ENCODE measurements at regions not wholly inside any gene's neighbourhood (a gene's known extent, or its start where the extent isn't known, plus 50 kb on each side); places are given as distances from the start of the nearest gene placed in this dataset.

DNA sequence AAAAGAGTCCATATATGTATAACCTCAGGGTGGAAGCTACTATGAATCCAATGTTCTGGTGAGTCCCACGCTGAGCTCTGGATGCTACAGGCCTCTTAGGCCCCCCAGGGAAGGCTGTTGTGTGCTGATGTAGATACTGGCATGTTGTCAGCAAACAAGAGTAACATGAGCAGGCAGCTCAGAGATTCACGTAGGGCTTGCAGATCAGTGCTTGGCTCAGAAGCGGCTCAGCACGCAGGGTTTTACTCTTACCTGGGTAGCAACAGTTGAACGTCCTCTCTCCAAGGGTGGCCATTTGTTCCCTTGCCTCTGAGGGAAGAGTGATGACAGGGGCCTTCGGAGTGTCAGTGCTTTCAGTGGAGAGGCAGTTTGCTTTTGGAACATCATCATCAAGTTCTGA lies 93.4 kb downstream of the ZFP64 start:
- no peak for DNase-seq (ENCODE audit: low spot score)
- Histone ChIP-seq H3K4me1 (no peaks in the 10 kb centered on the region), H3K27me3 (no peaks in the 10 kb centered on the region), H3K9me3 (no peaks in the 10 kb centered on the region), H3K4me3 (no peak overlapping the region), H3K27ac (no peak overlapping the region), H3K36me3 (no peaks in the 10 kb centered on the region)
- TF ChIP-seq, protein P1, sequence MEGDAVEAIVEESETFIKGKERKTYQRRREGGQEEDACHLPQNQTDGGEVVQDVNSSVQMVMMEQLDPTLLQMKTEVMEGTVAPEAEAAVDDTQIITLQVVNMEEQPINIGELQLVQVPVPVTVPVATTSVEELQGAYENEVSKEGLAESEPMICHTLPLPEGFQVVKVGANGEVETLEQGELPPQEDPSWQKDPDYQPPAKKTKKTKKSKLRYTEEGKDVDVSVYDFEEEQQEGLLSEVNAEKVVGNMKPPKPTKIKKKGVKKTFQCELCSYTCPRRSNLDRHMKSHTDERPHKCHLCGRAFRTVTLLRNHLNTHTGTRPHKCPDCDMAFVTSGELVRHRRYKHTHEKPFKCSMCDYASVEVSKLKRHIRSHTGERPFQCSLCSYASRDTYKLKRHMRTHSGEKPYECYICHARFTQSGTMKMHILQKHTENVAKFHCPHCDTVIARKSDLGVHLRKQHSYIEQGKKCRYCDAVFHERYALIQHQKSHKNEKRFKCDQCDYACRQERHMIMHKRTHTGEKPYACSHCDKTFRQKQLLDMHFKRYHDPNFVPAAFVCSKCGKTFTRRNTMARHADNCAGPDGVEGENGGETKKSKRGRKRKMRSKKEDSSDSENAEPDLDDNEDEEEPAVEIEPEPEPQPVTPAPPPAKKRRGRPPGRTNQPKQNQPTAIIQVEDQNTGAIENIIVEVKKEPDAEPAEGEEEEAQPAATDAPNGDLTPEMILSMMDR (IDR thresholded peaks at IDR 0.05): no peak

DNA sequence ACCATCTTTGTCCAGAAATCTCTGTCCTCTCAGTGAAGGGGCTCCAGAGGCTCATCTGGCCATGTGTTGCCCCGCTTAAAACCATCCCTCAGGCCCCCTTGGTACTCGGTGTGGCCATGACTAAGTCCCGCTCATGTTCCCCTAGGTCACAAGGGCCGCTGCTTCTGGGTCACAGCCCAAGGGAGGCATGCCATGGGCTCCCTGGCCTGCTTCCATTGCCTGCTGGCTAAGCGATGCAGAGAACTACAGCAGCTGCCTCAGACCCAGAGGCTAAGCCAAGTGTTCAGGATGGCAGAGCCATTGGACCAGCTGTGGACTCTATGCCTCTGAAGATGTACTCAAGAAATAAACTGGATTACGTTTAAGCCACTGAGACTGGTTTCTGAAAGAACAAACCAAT lies 95.5 kb downstream of the ZFP64 start:
- Histone ChIP-seq H3K9me3 (no peaks in the 10 kb centered on the region), H3K36me3 (no peaks in the 10 kb centered on the region), H3K27ac (no peak overlapping the region), H3K4me3 (no peak overlapping the region), H3K27me3 (no peaks in the 10 kb centered on the region), H3K4me1 (no peaks in the 10 kb centered on the region)
- TF ChIP-seq, protein P1 (IDR thresholded peaks at IDR 0.05): no peak
- no peak for DNase-seq (ENCODE audit: low spot score)

DNA sequence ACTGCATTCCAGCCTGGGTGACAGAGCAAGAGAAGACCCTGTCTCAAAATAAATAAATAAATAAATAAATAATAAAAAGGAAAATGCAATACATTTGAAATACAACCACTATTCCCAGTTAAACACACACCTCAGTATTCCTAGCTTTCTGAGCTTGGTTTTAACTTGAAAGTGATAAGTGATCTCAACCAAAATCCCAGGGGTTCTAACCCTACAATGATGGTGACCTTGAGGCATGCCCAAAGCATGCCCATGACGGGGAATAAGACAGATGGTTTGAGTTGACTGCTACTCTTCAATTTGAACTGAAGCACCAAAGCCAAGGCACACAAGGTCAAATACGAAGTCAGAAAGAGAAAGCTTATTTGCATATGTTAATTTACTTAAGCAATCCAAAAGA lies 96.9 kb downstream of the ZFP64 start:
- Histone ChIP-seq H3K36me3 (no peaks in the 10 kb centered on the region), H3K4me1 (no peaks in the 10 kb centered on the region), H3K27ac (no peak overlapping the region), H3K4me3 (no peak overlapping the region), H3K9me3 (no peaks in the 10 kb centered on the region), H3K27me3 (no peaks in the 10 kb centered on the region)
- no peak for DNase-seq (ENCODE audit: low spot score)
- TF ChIP-seq, protein P1 (IDR thresholded peaks at IDR 0.05): no peak

DNA sequence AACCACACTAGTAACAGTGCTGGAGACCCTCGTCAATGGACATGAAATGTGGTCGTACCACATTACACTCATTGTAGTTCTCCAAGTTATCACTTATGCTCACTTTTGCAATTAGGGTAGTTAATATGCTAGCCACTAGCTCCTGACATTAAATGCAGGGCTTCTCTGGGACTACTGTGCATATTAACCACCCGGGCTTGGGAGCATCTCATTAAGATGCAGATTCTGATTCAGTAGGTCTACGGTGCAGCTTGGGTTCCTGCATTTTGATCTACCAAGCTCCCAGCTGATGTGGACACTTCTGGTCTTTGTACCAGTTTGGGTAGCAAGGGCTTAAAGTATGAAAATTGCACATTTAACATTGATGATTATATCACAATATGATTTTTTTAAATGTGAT lies 98.0 kb downstream of the ZFP64 start:
- no peaks in the 10 kb centered on the region for H3K4me1 ChIP-seq
- no peaks in the 10 kb centered on the region for H3K36me3 ChIP-seq
- TF ChIP-seq, protein P1 (IDR thresholded peaks at IDR 0.05): no peak

DNA sequence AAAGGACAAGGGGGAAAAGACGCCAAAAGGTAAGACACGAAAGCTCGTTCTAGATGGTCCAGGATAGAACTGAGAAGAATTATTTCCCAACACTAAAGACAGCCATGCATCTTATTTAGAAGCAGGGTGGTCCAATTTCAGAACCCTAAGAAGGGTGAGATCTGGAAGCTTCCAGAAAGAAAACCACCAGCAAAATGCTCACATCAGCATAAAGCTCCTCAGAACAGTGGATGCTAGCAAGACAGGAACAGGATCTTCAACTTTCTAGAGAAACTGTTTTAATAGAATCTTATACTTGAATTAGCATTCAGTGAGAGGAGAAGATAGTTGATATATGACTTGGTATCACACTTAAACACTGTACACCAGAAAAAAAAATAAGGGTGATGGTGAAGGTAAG lies 101.5 kb downstream of the ZFP64 start:
- Histone ChIP-seq H3K9me3 (peaks cover 0 to 14% of the 10 kb centered on the region in 2 donors), H3K4me3 (no peak overlapping the region), H3K27ac (no peak overlapping the region), H3K36me3 (no peaks in the 10 kb centered on the region), H3K27me3 (no peaks in the 10 kb centered on the region), H3K4me1 (no peaks in the 10 kb centered on the region)
- DNase-seq (ENCODE audit: low spot score): no peak
- TF ChIP-seq, protein P1 (IDR thresholded peaks at IDR 0.05): no peak

More for the DNA sequence above, 98.0 kb downstream of the ZFP64 start:
- H3K9me3 ChIP-seq: no peaks in the 10 kb centered on the region
- H3K27ac ChIP-seq: no peak overlapping the region
- no peak for DNase-seq (ENCODE audit: low spot score)
- no peaks in the 10 kb centered on the region for H3K27me3 ChIP-seq
- H3K4me3 ChIP-seq: no peak overlapping the region

GRCh38 chr20:52087471-52087870 lies 104.1 kb downstream of the ZFP64 start:
- Histone ChIP-seq H3K9me3 (peaks cover 0 to 14% of the 10 kb centered on the region in 2 donors), H3K27me3 (no peaks in the 10 kb centered on the region), H3K27ac (no peak overlapping the region), H3K36me3 (no peaks in the 10 kb centered on the region), H3K4me1 (no peaks in the 10 kb centered on the region), H3K4me3 (no peak overlapping the region)
- TF ChIP-seq, protein P1 (IDR thresholded peaks at IDR 0.05): no peak
- no peak for DNase-seq (ENCODE audit: low spot score)
